SK-N-SH (cell line): ENCODE measurements at regions not wholly inside any gene's neighbourhood (a gene's known extent, or its start where the extent isn't known, plus 50 kb on each side); places are given as distances from the start of the nearest gene placed in this dataset.

Experiments used
- CHD2 ChIP-seq: fragments of 150-350 bp; IDR thresholded peaks from 2 replicates; pipeline ENCODE4 v1.6.1; 2018; ENCODE audit warnings: low read length; ENCODE audit not compliant: partially characterized antibody
- EP300 ChIP-seq, 2 experiments: IDR thresholded peaks; 2 replicates each; pipeline versions ENCODE4 v1.4.0 to v1.6.1; 2012; ENCODE audit warnings: borderline replicate concordance in 1 of 2, low read depth in 1 of 2, low read length in 1 of 2
- EZH2phosphoT487 ChIP-seq: fragments of 200-600 bp; sonication (generic); IDR thresholded peaks from 2 replicates; pipeline ENCODE4 v1.6.1; 2017; ENCODE audit warnings: low read depth, mixed run types, mild to moderate bottlenecking, antibody characterized with exemption, moderate library complexity, borderline replicate concordance
- GATA2 ChIP-seq: sonication (generic); formaldehyde crosslinking; IDR thresholded peaks from 2 replicates; pipeline ENCODE4 v1.5.0; 2020; ENCODE audit warnings: mild to moderate bottlenecking, missing genetic modification reagents
- JUND ChIP-seq: IDR thresholded peaks from 2 replicates; pipeline ENCODE4 v1.4.0; 2012
- MXI1 ChIP-seq: IDR thresholded peaks from 2 replicates; pipeline ENCODE4 v1.6.1; 2012; ENCODE audit warnings: mild to moderate bottlenecking, low read depth, low read length, improper control_type of control experiment
- NFIC ChIP-seq: IDR thresholded peaks from 2 replicates; pipeline ENCODE4 v1.4.0; 2012; ENCODE audit warnings: borderline replicate concordance
- POLR2AphosphoS5 ChIP-seq: IDR thresholded peaks from 2 replicates; pipeline ENCODE4 v1.6.1; 2012; ENCODE audit warnings: low read depth, low read length
- RCOR1 ChIP-seq: fragments of 150-350 bp; IDR thresholded peaks from 2 replicates; pipeline ENCODE4 v1.6.1; 2017; ENCODE audit warnings: antibody characterized with exemption, low read length
- YY1 ChIP-seq: IDR thresholded peaks from 2 replicates; pipeline ENCODE4 v1.4.0; 2012; ENCODE audit warnings: low read depth, mild to moderate bottlenecking
- TF ChIP-seq, protein P1 (sequence below): fragments of 200-600 bp; sonication (generic); IDR thresholded peaks from 2 replicates; pipeline ENCODE4 v1.6.1; 2017; ENCODE audit warnings: antibody characterized with exemption, mild to moderate bottlenecking, moderate library complexity
- TF ChIP-seq, protein P2 (sequence below): IDR thresholded peaks from 2 replicates; pipeline ENCODE4 v1.4.0; 2012; ENCODE audit warnings: low read depth
- TF ChIP-seq, protein P3 (sequence below): fragments of 150-350 bp; IDR thresholded peaks from 2 replicates; pipeline ENCODE4 v1.6.1; 2016; ENCODE audit warnings: mild to moderate bottlenecking, low read depth, low read length

DNA sequence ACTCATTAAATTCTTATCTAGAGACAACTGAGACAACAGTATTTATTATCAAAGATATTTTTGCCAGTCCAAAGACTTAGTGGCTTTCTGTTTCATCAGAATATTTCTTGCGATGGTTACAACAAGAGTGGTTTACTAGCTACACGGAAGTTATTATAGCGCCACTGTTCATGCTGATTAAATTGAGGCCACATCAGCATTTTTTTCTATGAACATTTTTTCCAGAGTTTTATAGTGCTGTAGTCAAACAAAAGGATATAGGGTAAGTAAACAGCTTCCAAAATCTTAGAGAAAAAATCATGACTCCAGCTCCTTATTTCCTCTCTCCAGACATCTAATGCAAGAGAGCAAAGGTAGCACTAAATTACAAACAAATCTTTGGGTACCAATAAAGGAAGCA is 1264.4 kb downstream of the ZPLD1 start:
- TF ChIP-seq, protein P1, sequence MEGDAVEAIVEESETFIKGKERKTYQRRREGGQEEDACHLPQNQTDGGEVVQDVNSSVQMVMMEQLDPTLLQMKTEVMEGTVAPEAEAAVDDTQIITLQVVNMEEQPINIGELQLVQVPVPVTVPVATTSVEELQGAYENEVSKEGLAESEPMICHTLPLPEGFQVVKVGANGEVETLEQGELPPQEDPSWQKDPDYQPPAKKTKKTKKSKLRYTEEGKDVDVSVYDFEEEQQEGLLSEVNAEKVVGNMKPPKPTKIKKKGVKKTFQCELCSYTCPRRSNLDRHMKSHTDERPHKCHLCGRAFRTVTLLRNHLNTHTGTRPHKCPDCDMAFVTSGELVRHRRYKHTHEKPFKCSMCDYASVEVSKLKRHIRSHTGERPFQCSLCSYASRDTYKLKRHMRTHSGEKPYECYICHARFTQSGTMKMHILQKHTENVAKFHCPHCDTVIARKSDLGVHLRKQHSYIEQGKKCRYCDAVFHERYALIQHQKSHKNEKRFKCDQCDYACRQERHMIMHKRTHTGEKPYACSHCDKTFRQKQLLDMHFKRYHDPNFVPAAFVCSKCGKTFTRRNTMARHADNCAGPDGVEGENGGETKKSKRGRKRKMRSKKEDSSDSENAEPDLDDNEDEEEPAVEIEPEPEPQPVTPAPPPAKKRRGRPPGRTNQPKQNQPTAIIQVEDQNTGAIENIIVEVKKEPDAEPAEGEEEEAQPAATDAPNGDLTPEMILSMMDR: no peak
- no peak for TF ChIP-seq YY1
- TF ChIP-seq RCOR1: no peak
- no peak for TF ChIP-seq MXI1
- TF ChIP-seq, protein P2, sequence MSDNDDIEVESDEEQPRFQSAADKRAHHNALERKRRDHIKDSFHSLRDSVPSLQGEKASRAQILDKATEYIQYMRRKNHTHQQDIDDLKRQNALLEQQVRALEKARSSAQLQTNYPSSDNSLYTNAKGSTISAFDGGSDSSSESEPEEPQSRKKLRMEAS: no peak
- TF ChIP-seq EZH2phosphoT487: no peak
- no peak for TF ChIP-seq JUND
- no peak for TF ChIP-seq POLR2AphosphoS5
- TF ChIP-seq CHD2: no peak
- no peak for TF ChIP-seq EP300 (IDR thresholded peaks at IDR 0.05; ENCODE audit: borderline replicate concordance in 1 of 2, low read depth in 1 of 2, low read length in 1 of 2)
- no peak for TF ChIP-seq NFIC
- TF ChIP-seq, protein P3, sequence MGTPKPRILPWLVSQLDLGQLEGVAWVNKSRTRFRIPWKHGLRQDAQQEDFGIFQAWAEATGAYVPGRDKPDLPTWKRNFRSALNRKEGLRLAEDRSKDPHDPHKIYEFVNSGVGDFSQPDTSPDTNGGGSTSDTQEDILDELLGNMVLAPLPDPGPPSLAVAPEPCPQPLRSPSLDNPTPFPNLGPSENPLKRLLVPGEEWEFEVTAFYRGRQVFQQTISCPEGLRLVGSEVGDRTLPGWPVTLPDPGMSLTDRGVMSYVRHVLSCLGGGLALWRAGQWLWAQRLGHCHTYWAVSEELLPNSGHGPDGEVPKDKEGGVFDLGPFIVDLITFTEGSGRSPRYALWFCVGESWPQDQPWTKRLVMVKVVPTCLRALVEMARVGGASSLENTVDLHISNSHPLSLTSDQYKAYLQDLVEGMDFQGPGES: no peak
- no peak for TF ChIP-seq GATA2 (CRISPR knock-in tag)
